SU-DHL-6 (cell line): ENCODE measurements at regions not wholly inside any gene's neighbourhood (a gene's known extent, or its start where the extent isn't known, plus 50 kb on each side); places are given as distances from the start of the nearest gene placed in this dataset.

Experiments
- H2AFZ ChIP-seq: fragments of 200-600 bp; sonication (generic); 2 replicates; pipeline ENCODE4 v1.6.1; 2014; ENCODE audit warnings: low read depth, mild to moderate bottlenecking, moderate library complexity, mixed read lengths, antibody characterized with exemption, low read length; ENCODE audit not compliant: severe bottlenecking
- H3F3A ChIP-seq: fragments of 200-600 bp; shearing (Covaris generic); 2 replicates; pipeline ENCODE4 v1.6.0; 2016; ENCODE audit warnings: antibody characterized with exemption, mild to moderate bottlenecking; ENCODE audit not compliant: insufficient read depth
- H3K27ac ChIP-seq: fragments of 200-600 bp; sonication (generic); 2 replicates; pipeline ENCODE4 v1.5.1; 2016; ENCODE audit warnings: low read depth, mild to moderate bottlenecking, low read length, moderate library complexity, mixed read lengths
- H3K27me3 ChIP-seq: fragments of 200-600 bp; sonication (generic), shearing (Covaris generic); 2 replicates; pipeline ENCODE4 v1.6.0; 2014; ENCODE audit warnings: mild to moderate bottlenecking, low read length
- H3K36me3 ChIP-seq: fragments of 200-600 bp; sonication (generic); 2 replicates; pipeline ENCODE4 v1.6.1; 2014; ENCODE audit warnings: mild to moderate bottlenecking, low read length, mixed read lengths
- H3K4me2 ChIP-seq: fragments of 300-600, 200-600 bp; shearing (Covaris generic), sonication (generic); 2 replicates; pipeline ENCODE4 v1.6.0; 2014; ENCODE audit warnings: low read length, low read depth, mild to moderate bottlenecking; ENCODE audit not compliant: poor library complexity, severe bottlenecking
- H3K4me3 ChIP-seq: fragments of 200-600 bp; sonication (generic); 2 replicates; pipeline ENCODE4 v1.5.1; 2014; ENCODE audit warnings: antibody characterized with exemption, low read length, mild to moderate bottlenecking, mixed read lengths; ENCODE audit not compliant: insufficient read depth, poor library complexity, severe bottlenecking
- H3K79me2 ChIP-seq: fragments of 200-600 bp; sonication (generic); 2 replicates; pipeline ENCODE4 v1.6.1; 2014; ENCODE audit warnings: mild to moderate bottlenecking, low read length, moderate library complexity; ENCODE audit not compliant: insufficient read depth
- H3K9ac ChIP-seq: fragments of 200-600 bp; sonication (generic); 2 replicates; pipeline ENCODE4 v1.7.0; 2014; ENCODE audit warnings: mild to moderate bottlenecking, low read length
- H3K9me2 ChIP-seq: fragments of 200-600 bp; sonication (generic); replicated peaks from 2 replicates; pipeline ENCODE4 v1.6.1; 2014; ENCODE audit warnings: low read length; ENCODE audit not compliant: insufficient read depth
- H3K9me3 ChIP-seq: fragments of 200-600 bp; sonication (generic); 2 replicates; pipeline ENCODE4 v1.6.1; 2014; ENCODE audit warnings: low read length, mixed read lengths; ENCODE audit not compliant: insufficient read depth
- H4K20me1 ChIP-seq: fragments of 200-600 bp; sonication (generic); 2 replicates; pipeline ENCODE4 v1.6.1; 2014; ENCODE audit warnings: low read depth, mild to moderate bottlenecking, antibody characterized with exemption, low read length, moderate library complexity, mixed read lengths
- CTCF ChIP-seq: fragments of 200-600 bp; sonication (generic); IDR thresholded peaks from one replicate; pipeline ENCODE4 v1.5.1; 2017; ENCODE audit warnings: antibody characterized with exemption, mild to moderate bottlenecking, low read length, moderate library complexity; ENCODE audit not compliant: insufficient read depth, poor library complexity, severe bottlenecking
- EZH2phosphoT487 ChIP-seq: fragments of 200-600 bp; sonication (generic), shearing (Covaris generic); conservative IDR thresholded peaks from 2 replicates; pipeline ENCODE4 v1.6.1; 2018; ENCODE audit warnings: mild to moderate bottlenecking, antibody characterized with exemption, low read length, moderate library complexity, mixed read lengths

GRCh38 chr11:112504056-112504455 lies 243.4 kb upstream of the PLET1 start:
- TF ChIP-seq EZH2phosphoT487 (no peak), CTCF (no peak)
- no peak overlapping the region for H2AFZ ChIP-seq
- H3F3A ChIP-seq = no peaks in the 10 kb centered on the region
- no peaks in the 10 kb centered on the region for H3K9me2 ChIP-seq
- H3K36me3 ChIP-seq = no peaks in the 10 kb centered on the region
- no peak overlapping the region for H3K4me2 ChIP-seq
- H3K4me3 ChIP-seq = no peak overlapping the region
- no peaks in the 10 kb centered on the region for H3K79me2 ChIP-seq
- no peaks in the 10 kb centered on the region for H3K27me3 ChIP-seq
- no peaks in the 10 kb centered on the region for H3K9me3 ChIP-seq
- no peak overlapping the region for H3K27ac ChIP-seq
- no peak overlapping the region for H3K9ac ChIP-seq
- no peaks in the 10 kb centered on the region for H4K20me1 ChIP-seq

GRCh38 chr11:112506852-112507251 lies 246.2 kb upstream of the PLET1 start:
- Histone ChIP-seq H2AFZ (no peak overlapping the region), H3K9me2 (no peaks in the 10 kb centered on the region), H3K9me3 (no peaks in the 10 kb centered on the region), H3K4me3 (no peak overlapping the region), H4K20me1 (no peaks in the 10 kb centered on the region), H3K79me2 (no peaks in the 10 kb centered on the region), H3K9ac (no peak overlapping the region), H3K27me3 (no peaks in the 10 kb centered on the region), H3K4me2 (no peak overlapping the region), H3F3A (no peaks in the 10 kb centered on the region), H3K27ac (no peak overlapping the region), H3K36me3 (no peaks in the 10 kb centered on the region)
- TF ChIP-seq CTCF (no peak), EZH2phosphoT487 (no peak)

GRCh38 chr11:112507281-112507680 lies 246.6 kb upstream of the PLET1 start:
- Histone ChIP-seq H3K4me3 (no peak overlapping the region), H3K9me2 (no peaks in the 10 kb centered on the region), H3K27ac (no peak overlapping the region), H3K9ac (no peak overlapping the region), H3K79me2 (no peaks in the 10 kb centered on the region), H2AFZ (no peak overlapping the region), H3F3A (no peaks in the 10 kb centered on the region), H3K9me3 (no peaks in the 10 kb centered on the region), H3K36me3 (no peaks in the 10 kb centered on the region), H3K4me2 (no peak overlapping the region), H4K20me1 (no peaks in the 10 kb centered on the region), H3K27me3 (no peaks in the 10 kb centered on the region)
- no peak for TF ChIP-seq EZH2phosphoT487
- TF ChIP-seq CTCF = no peak
